Panc1 (cell line): ENCODE measurements at regions not wholly inside any gene's neighbourhood (a gene's known extent, or its start where the extent isn't known, plus 50 kb on each side); places are given as distances from the start of the nearest gene placed in this dataset.

ENCODE experiments used
- ATAC-seq: fragments of 200-7000 bp; cut with Tn5 transposase; 2 replicates; pipeline ENCODE4 v1.9.1; 2020; ENCODE audit warnings: mild to moderate bottlenecking, moderate library complexity
- BruUV-seq: library from RNA; stranded (reverse); fragments of 400-500 nt; replicated peaks from 2 replicates; lab custom pipeline; 2021; lab: Mats Ljungman, UMichigan
- CTCF ChIA-PET: fragments of 300-600 bp; sonication (Branson Sonifier 250); formaldehyde crosslinking; loops from one replicate; lab custom pipeline; 2022; ENCODE audit warnings: antibody characterized with exemption; lab: Charles Lee
- POLR2A ChIA-PET: fragments of 300-600 bp; sonication (Branson Sonifier 250); formaldehyde crosslinking; loops from one replicate; lab custom pipeline; 2022; ENCODE audit warnings: antibody characterized with exemption; lab: Charles Lee
- DNase-seq: peaks from one replicate; pipeline ENCODE4 v3.0.0-alpha.2; 2010; ENCODE audit warnings: low read depth, low spot score
- H3K27ac ChIP-seq: 2 replicates; pipeline ENCODE4 v1.5.1; 2011; ENCODE audit warnings: mild to moderate bottlenecking, low read length, inconsistent platforms
- H3K27me3 ChIP-seq: fragments of 200-500 bp; sonication (Bioruptor generic); 2 replicates; pipeline ENCODE4 v1.6.0; 2014; ENCODE audit warnings: low read length, inconsistent platforms; ENCODE audit not compliant: control insufficient read depth, insufficient read depth
- H3K36me3 ChIP-seq: fragments of 200-500 bp; sonication (Bioruptor generic); 2 replicates; pipeline ENCODE4 v1.5.1; 2014; ENCODE audit warnings: inconsistent platforms, mild to moderate bottlenecking, low read length, moderate library complexity; ENCODE audit not compliant: control insufficient read depth, insufficient read depth
- H3K4me1 ChIP-seq: 2 replicates; pipeline ENCODE4 v1.5.1; 2011; ENCODE audit warnings: inconsistent platforms, mild to moderate bottlenecking, low read length, moderate library complexity; ENCODE audit not compliant: control insufficient read depth, insufficient read depth
- H3K4me3 ChIP-seq, 2 experiments: 2 replicates each; pipeline ENCODE4 v1.5.1; 2011 to 2012; ENCODE audit warnings: low read depth in 2 of 2, low read length in 2 of 2, mild to moderate bottlenecking in 2 of 2, inconsistent platforms in 1 of 2, moderate library complexity in 1 of 2
- H3K9me3 ChIP-seq: fragments of 200-500 bp; sonication (Bioruptor generic); 2 replicates; pipeline ENCODE4 v1.5.1; 2014; ENCODE audit warnings: low read depth, mild to moderate bottlenecking, inconsistent platforms, low read length, moderate library complexity; ENCODE audit not compliant: control insufficient read depth, insufficient read depth
- CTCF ChIP-seq: fragments of 450-650 bp; IDR thresholded peaks from 2 replicates; pipeline ENCODE4 v1.5.1; 2017; ENCODE audit warnings: mild to moderate bottlenecking
- POLR2AphosphoS5 ChIP-seq: IDR thresholded peaks from 2 replicates; pipeline ENCODE4 v1.6.1; 2012; ENCODE audit warnings: mild to moderate bottlenecking, low read depth, low read length, moderate library complexity
- SIN3A ChIP-seq: IDR thresholded peaks from 2 replicates; pipeline ENCODE4 v1.6.1; 2012; ENCODE audit warnings: low read depth, mild to moderate bottlenecking, low read length, moderate library complexity, borderline replicate concordance; ENCODE audit not compliant: insufficient read depth
- TCF7L2 ChIP-seq: IDR thresholded peaks from 2 replicates; pipeline ENCODE4 v1.6.1; 2011; ENCODE audit warnings: mild to moderate bottlenecking, low read depth, low read length, inconsistent platforms
- in situ Hi-C: cut with HindIII; loops from 2 replicates; pipeline ENCODE4 v1.10.0; 2016; ENCODE audit warnings: low sequenced_read_pairs, low pct_unique_long_range_greater_than_20kb
- intact Hi-C: fragments of 100-400 bp; cut with micrococcal nuclease; formaldehyde crosslinking; loops from one replicate; pipeline ENCODE4 v1.10.0; 2022; ENCODE audit not compliant: unreplicated experiment
- TF ChIP-seq, protein P1 (sequence below), 2 experiments: IDR thresholded peaks; 2 replicates each; pipeline ENCODE4 v1.6.1; 2011 to 2012; ENCODE audit warnings: low read depth in 2 of 2, control low read depth in 1 of 2, low read length in 1 of 2, mild to moderate bottlenecking in 1 of 2, moderate library complexity in 1 of 2; ENCODE audit not compliant: insufficient read depth in 1 of 2

- no peaks in the 10 kb centered on the region for H3K9me3 ChIP-seq
- no peaks in the 10 kb centered on the region for H3K4me1 ChIP-seq
- BruUV-seq, result no TSS peak
- H3K4me3 ChIP-seq, result no peak overlapping the region
- in situ Hi-C loops (no loop called here), intact Hi-C loops (no loop called here)
- no peak overlapping the region for H3K27ac ChIP-seq
- no peaks in the 10 kb centered on the region for H3K36me3 ChIP-seq
- TF ChIP-seq SIN3A (no peak), POLR2AphosphoS5 (no peak), CTCF (no peak), TCF7L2 (no peak)
- TF ChIP-seq, protein P1, sequence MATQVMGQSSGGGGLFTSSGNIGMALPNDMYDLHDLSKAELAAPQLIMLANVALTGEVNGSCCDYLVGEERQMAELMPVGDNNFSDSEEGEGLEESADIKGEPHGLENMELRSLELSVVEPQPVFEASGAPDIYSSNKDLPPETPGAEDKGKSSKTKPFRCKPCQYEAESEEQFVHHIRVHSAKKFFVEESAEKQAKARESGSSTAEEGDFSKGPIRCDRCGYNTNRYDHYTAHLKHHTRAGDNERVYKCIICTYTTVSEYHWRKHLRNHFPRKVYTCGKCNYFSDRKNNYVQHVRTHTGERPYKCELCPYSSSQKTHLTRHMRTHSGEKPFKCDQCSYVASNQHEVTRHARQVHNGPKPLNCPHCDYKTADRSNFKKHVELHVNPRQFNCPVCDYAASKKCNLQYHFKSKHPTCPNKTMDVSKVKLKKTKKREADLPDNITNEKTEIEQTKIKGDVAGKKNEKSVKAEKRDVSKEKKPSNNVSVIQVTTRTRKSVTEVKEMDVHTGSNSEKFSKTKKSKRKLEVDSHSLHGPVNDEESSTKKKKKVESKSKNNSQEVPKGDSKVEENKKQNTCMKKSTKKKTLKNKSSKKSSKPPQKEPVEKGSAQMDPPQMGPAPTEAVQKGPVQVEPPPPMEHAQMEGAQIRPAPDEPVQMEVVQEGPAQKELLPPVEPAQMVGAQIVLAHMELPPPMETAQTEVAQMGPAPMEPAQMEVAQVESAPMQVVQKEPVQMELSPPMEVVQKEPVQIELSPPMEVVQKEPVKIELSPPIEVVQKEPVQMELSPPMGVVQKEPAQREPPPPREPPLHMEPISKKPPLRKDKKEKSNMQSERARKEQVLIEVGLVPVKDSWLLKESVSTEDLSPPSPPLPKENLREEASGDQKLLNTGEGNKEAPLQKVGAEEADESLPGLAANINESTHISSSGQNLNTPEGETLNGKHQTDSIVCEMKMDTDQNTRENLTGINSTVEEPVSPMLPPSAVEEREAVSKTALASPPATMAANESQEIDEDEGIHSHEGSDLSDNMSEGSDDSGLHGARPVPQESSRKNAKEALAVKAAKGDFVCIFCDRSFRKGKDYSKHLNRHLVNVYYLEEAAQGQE (IDR thresholded peaks at IDR 0.05; ENCODE audit: insufficient read depth in 1 of 2, low read depth in 2 of 2, low read length in 1 of 2), result no peak
- peaks cover under 1% of the 10 kb centered on the region for H3K27me3 ChIP-seq
- ATAC-seq (no peak), DNase-seq (no peak)
- ChIA-PET CTCF (no interaction called here), POLR2A (no interaction called here)
These were observed 100.4 kb upstream of the ETV6 start for GRCh38 chr12:11549119-11549518.

DNA sequence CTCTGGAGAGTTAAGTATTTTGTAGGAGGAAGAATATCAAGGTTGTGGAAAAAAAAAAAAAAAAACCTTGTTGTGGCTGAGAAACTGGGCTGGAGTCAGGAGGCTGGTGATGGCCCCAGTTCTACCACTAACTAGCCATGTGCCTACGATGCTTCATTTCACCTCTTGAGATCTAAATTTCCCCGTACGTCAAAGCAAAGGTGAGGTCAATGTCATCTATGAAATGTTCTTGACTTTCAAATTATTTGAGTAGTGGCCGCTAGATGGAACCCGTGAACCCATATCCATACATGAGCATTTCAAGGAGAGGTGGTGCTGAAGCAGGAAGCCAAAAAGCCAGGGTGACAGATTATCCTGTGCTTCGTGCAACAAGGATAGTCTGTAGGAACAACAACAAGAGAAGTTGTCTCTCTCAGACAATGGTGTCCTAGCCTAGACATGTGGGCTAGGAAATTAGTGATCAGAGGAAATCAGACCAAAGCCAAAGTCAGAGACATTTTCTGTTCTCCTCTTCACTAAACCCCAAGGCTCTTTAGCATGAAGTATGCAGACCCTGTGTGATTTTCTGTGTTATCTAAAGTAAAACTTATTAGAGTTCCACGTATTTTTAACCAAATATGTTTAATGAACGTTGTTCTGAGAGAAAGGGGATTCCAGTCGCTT is 95.5 kb upstream of the ETV6 start:
- CTCF ChIA-PET, result no interaction called here
- no TSS peak for BruUV-seq
- TF ChIP-seq CTCF (peak; percentile 76), SIN3A (no peak), TCF7L2 (no peak), POLR2AphosphoS5 (no peak)
- TF ChIP-seq, protein P1 (IDR thresholded peaks at IDR 0.05; ENCODE audit: insufficient read depth in 1 of 2, low read depth in 2 of 2, low read length in 1 of 2), result no peak
- DNase-seq (peak; percentile 13), ATAC-seq (peak; percentile 69; the same call in 1 of the 2 replicates)
- Histone ChIP-seq H3K27ac (no peak overlapping the region), H3K9me3 (no peaks in the 10 kb centered on the region), H3K4me1 (no peaks in the 10 kb centered on the region), H3K27me3 (peaks cover 5% of the 10 kb centered on the region), H3K4me3 (no peak overlapping the region), H3K36me3 (no peaks in the 10 kb centered on the region)
- POLR2A ChIA-PET, result no interaction called here
- in situ Hi-C loops, result no loop called here
- intact Hi-C loops, result loop anchor here (1.0 kb wide), 1 partner anchor 479 kb away; no protein-coding TSS in a partner anchor
